GM20000 (cell line): ENCODE measurements at regions not wholly inside any gene's neighbourhood (a gene's known extent, or its start where the extent isn't known, plus 50 kb on each side); places are given as distances from the start of the nearest gene placed in this dataset.

Experiments
- DNase-seq: peaks from one replicate; pipeline ENCODE4 v3.0.0; 2012; ENCODE audit warnings: low spot score
- TF ChIP-seq, protein P1 (sequence below): IDR thresholded peaks from 2 replicates; pipeline ENCODE4 v1.5.1; 2012; ENCODE audit warnings: mild to moderate bottlenecking, control low read depth; ENCODE audit errors: extremely low read depth, missing control alignments

DNA sequence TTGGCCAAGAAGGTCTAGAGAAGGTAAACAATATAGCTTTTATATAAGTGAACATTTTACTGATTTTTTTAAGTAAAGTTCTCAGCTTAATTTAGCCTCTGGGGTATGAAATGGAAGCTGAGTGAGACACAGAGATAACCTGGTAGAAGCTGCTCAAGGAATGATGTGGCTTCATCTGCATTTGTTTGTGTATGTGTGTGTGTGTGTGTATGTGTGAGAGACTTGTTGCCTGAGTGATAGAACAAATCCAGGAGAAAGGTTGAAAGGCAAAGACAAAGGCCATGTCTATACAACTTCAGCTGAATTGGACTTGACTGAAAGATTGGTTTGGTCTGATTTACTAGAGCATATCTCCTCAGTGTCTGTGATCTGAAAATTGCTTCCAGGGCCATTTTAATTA lies 63.6 kb downstream of the PCDH7 start:
- TF ChIP-seq, protein P1, sequence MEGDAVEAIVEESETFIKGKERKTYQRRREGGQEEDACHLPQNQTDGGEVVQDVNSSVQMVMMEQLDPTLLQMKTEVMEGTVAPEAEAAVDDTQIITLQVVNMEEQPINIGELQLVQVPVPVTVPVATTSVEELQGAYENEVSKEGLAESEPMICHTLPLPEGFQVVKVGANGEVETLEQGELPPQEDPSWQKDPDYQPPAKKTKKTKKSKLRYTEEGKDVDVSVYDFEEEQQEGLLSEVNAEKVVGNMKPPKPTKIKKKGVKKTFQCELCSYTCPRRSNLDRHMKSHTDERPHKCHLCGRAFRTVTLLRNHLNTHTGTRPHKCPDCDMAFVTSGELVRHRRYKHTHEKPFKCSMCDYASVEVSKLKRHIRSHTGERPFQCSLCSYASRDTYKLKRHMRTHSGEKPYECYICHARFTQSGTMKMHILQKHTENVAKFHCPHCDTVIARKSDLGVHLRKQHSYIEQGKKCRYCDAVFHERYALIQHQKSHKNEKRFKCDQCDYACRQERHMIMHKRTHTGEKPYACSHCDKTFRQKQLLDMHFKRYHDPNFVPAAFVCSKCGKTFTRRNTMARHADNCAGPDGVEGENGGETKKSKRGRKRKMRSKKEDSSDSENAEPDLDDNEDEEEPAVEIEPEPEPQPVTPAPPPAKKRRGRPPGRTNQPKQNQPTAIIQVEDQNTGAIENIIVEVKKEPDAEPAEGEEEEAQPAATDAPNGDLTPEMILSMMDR = no peak
- no peak for DNase-seq

DNA sequence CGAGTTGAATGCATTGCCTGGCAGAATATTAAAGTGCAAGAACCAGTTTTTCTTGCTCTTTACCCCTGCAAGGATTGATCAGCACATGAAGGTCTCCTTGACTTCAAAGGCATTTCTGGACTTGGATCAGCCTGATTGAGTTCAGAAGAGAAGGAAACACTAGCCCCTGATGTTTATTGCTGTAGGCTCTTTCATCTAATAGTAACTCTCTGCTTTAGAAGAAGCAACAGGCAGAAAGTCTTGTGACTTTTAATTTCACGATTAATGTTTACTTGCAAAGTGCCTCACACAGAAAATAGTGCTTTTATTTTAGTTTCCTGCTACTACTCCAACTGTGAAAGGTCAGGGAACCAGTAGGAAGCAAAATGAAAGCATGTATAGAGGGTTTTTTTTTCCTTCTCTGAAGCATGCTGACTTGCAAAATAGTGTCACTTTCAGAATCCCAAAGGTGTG lies 69.1 kb downstream of the PCDH7 start:
- no peak for DNase-seq
- TF ChIP-seq, protein P1 = no peak

DNA sequence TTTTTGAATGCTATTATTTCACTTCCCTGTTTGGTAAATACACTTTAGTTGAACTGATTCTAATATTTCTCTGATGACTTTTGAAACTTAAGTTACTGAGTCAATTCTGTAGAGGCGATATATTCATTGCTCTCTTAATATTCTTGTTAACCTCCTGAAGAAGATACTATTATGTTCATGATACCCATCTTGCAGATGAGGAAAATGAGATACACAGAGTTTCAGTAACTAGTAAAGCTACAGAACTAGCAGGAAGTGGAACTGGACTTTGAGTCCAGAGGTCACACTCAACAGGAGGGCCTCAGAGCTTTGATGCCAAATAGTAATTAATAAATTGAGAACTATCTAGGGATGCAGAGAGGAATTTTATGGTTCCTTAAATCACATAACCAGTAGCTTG lies 70.0 kb downstream of the PCDH7 start:
- TF ChIP-seq, protein P1 = no peak
- no peak for DNase-seq

DNA sequence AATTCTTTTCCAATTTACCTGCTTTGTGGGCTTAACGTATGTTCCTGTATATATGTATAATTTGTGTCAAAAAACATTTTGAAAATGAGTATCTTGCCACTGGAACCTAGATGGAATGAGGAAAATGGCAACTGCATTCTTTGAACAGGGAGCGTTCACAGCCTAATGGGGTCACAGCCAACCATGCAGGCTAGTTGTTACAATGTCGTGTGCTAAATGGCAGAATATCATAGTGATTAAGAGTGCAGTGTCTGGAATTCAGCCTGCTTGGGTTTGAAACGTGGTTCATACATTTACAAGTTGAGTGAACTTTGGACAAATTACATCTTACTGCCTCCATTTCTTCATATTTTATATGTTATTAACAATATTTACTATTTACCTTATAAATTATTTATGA lies 70.8 kb downstream of the PCDH7 start:
- TF ChIP-seq, protein P1 = no peak
- DNase-seq = no peak

DNA sequence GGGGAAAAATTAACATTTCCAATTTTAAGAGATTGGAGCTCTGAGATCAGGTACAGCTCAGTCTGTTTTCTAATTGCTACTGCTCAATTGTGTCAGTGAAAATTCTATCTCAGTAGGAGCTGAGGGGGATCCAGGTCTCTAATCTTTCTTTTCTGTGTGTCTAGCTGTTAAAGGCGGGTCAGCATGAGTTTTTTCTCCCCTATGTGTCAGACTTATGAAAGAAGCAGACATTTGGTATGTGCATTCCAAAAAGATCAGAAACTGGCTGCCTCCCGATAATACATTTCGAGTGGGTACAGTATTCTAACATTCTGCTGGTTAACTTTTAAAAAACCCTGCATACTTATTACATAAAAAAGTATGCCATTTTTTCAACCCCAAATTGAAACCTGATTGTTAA lies 72.4 kb downstream of the PCDH7 start:
- DNase-seq = no peak
- TF ChIP-seq, protein P1 = no peak

DNA sequence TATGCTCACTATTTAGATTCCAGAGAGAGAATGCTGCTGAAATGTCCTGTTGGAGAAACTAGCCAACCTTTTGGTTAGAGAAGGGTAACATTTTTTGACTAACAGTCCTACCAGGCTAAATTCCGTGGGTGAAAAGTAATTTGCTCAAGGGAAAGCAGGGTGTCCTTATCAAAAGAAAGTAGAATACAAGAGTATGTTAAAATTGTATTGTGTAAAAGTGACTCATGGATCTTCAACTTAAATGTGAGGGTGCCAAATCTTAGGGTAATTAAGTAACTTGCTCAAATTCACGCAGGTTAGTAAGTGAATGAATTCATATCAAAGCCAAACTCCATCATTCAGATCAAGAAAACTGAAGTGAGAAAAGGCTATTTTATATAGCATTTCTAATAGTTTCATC lies 81.7 kb downstream of the PCDH7 start:
- DNase-seq = no peak
- TF ChIP-seq, protein P1 = no peak

DNA sequence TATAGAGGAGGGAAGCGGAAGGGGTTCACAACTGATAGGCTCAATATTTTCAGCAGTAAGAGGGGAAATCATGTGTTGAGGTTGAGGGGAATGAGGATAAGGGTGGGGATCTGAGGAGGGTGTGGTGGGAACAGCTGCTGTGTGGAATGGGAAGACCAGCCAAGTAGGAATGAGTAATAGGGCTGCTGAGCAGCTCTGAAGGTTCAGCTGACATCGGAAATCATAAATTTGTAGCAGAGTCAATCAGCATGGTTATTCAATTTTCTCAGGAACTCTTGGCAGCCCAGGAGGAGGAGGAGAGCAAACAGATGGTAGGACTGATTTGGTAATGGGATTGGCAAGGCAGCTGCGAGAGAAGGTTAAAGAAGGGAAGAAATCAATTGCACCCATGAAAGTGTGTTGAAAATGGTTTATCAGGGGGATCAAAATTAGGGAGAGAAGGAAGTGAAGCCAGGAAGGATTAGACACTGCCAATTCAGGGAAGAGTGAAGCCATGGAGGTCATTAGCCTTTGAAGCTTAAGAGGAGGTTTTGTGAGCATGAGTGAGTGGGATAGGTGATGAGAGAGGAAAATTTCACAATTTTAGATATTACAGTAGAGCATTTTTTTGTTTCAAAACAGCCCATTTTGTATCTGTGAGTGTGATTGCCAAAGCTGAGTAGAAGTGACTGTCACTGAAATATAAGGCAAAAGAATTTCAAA lies 82.6 kb downstream of the PCDH7 start:
- DNase-seq = no peak

More for the DNA sequence above, 82.6 kb downstream of the PCDH7 start:
- TF ChIP-seq, protein P1 = no peak
